K562 (cell line): ENCODE measurements at regions not wholly inside any gene's neighbourhood (a gene's known extent, or its start where the extent isn't known, plus 50 kb on each side); places are given as distances from the start of the nearest gene placed in this dataset.

Source experiments
- ATAC-seq: fragments of 200-7000 bp; cut with Tn5 transposase; 3 replicates; pipeline ENCODE4 v1.9.1; 2020; ENCODE audit warnings: moderate library complexity
- BruUV-seq: library from RNA; stranded (reverse); fragments of 400-500 nt; replicated peaks from 2 replicates; lab custom pipeline; 2021; lab: Mats Ljungman, UMichigan
- CTCF ChIA-PET: fragments of 300-600 bp; formaldehyde crosslinking; extraction: SDS; loops from one replicate; lab custom pipeline; 2021; ENCODE audit warnings: low intra/inter-chr PET ratio; lab: Yijun Ruan, JAX
- POLR2A ChIA-PET: fragments of 300-600, 350-650 bp; sonication (Branson Sonifier 250); formaldehyde crosslinking; extraction: SDS; loops from one replicate; lab custom pipeline; 2021; ENCODE audit warnings: antibody characterized with exemption, inconsistent platforms; lab: Yijun Ruan, JAX
- DNase-seq, 4 experiments: peaks; one replicate each; pipeline versions ENCODE4 v3.0.0 to v3.0.0-alpha.2; 2011 to 2018; ENCODE audit warnings: low spot score in 3 of 4, mixed read lengths in 3 of 4; ENCODE audit errors: extremely low read depth in 1 of 4
- FAIRE-seq: peaks from 2 replicates; lab custom pipeline; 2011; peaks lifted over from hg19 to GRCh38; lab: Jason Lieb, UNC
- H2AFZ ChIP-seq: 2 replicates; pipeline ENCODE4 v1.6.0; 2011; ENCODE audit warnings: low read depth, low read length, control low read depth, inconsistent platforms
- H3K27ac ChIP-seq: fragments of 200-600 bp; 3 replicates; pipeline ENCODE4 v1.8.0; 2011; ENCODE audit warnings: low read depth, mild to moderate bottlenecking, control low read depth, inconsistent platforms, low read length, moderate library complexity, mixed read lengths; ENCODE audit errors: extremely low read depth
- H3K27me3 ChIP-seq, 2 experiments: fragments of 300-600 bp in 1 of 2; 2 replicates in 1 of 2; 3 replicates in 1 of 2; pipeline versions ENCODE4 v1.6.0 to v1.8.0; 2011; ENCODE audit warnings: inconsistent platforms in 2 of 2, low read length in 2 of 2, mild to moderate bottlenecking in 1 of 2, mixed read lengths in 1 of 2, moderate library complexity in 1 of 2; ENCODE audit not compliant: control insufficient read depth in 2 of 2, insufficient read depth in 2 of 2
- H3K36me3 ChIP-seq: fragments of 300-600 bp; 3 replicates; pipeline ENCODE4 v1.8.0; 2011; ENCODE audit warnings: mild to moderate bottlenecking, low read length, inconsistent platforms; ENCODE audit not compliant: control insufficient read depth, insufficient read depth
- H3K4me1 ChIP-seq, 2 experiments: fragments of 200-600 bp in 1 of 2; replicated peaks in 1 of 2; 2 replicates in 1 of 2; 3 replicates in 1 of 2; pipeline versions ENCODE4 v1.5.1 to v1.8.0; 2011; ENCODE audit warnings: inconsistent platforms in 2 of 2, low read length in 2 of 2, mild to moderate bottlenecking in 1 of 2, mixed read lengths in 1 of 2, moderate library complexity in 1 of 2; ENCODE audit not compliant: control insufficient read depth in 2 of 2, insufficient read depth in 2 of 2
- H3K4me2 ChIP-seq: 2 replicates; pipeline ENCODE4 v1.6.1; 2011; ENCODE audit warnings: low read length, control low read depth, inconsistent platforms, mixed read lengths; ENCODE audit not compliant: insufficient read depth
- H3K4me3 ChIP-seq: fragments of 200-600 bp; sonication (generic), shearing (Covaris generic); 2 replicates; pipeline ENCODE4 v1.5.1; 2016; ENCODE audit warnings: control low read depth, inconsistent platforms
- H3K79me2 ChIP-seq: fragments of 200-600 bp; 3 replicates; pipeline ENCODE4 v1.8.0; 2011; ENCODE audit warnings: low read length, inconsistent platforms; ENCODE audit not compliant: control insufficient read depth, insufficient read depth
- H3K9ac ChIP-seq, 2 experiments: 2 replicates each; pipeline versions ENCODE4 v1.6.0 to v1.6.1; 2011; ENCODE audit warnings: low read depth in 2 of 2, low read length in 2 of 2, control low read depth in 1 of 2, inconsistent platforms in 1 of 2, mild to moderate bottlenecking in 1 of 2, mixed read lengths in 1 of 2; ENCODE audit not compliant: insufficient read depth in 1 of 2
- H3K9me1 ChIP-seq: one replicate; pipeline ENCODE4 v1.6.0; 2011; ENCODE audit warnings: inconsistent platforms, mild to moderate bottlenecking, low read length, moderate library complexity; ENCODE audit not compliant: control insufficient read depth, insufficient read depth
- H3K9me3 ChIP-seq: replicated peaks from 2 replicates; pipeline ENCODE4 v1.5.1; 2011; ENCODE audit warnings: low read depth, low read length, inconsistent platforms; ENCODE audit not compliant: control insufficient read depth, insufficient read depth
- H4K20me1 ChIP-seq: replicated peaks from 2 replicates; pipeline ENCODE4 v1.6.1; 2011; ENCODE audit warnings: low read length, inconsistent platforms, mixed read lengths; ENCODE audit not compliant: control insufficient read depth, insufficient read depth
- BCOR ChIP-seq: fragments of 450-650 bp; IDR thresholded peaks from 2 replicates; pipeline ENCODE4 v1.6.1; 2016
- E2F1 ChIP-seq: sonication (generic); formaldehyde crosslinking; IDR thresholded peaks from 2 replicates; pipeline ENCODE4 v1.8.1; 2023; ENCODE audit warnings: mild to moderate bottlenecking, missing genetic modification reagents, moderate library complexity
- E2F6 ChIP-seq, 2 experiments: IDR thresholded peaks; 2 replicates each; pipeline ENCODE4 v1.6.1; 2011; ENCODE audit warnings: borderline replicate concordance in 1 of 2, control low read depth in 1 of 2, low read depth in 1 of 2, low read length in 1 of 2, mild to moderate bottlenecking in 1 of 2, mixed read lengths in 1 of 2, moderate library complexity in 1 of 2; ENCODE audit not compliant: insufficient read depth in 1 of 2, insufficient read length in 1 of 2, poor library complexity in 1 of 2, severe bottlenecking in 1 of 2; ENCODE audit errors: extremely low read depth in 1 of 2
- HDAC3 ChIP-seq: fragments of 450-650 bp; IDR thresholded peaks from 2 replicates; pipeline ENCODE4 v1.6.1; 2018; ENCODE audit warnings: borderline replicate concordance, mild to moderate bottlenecking, moderate library complexity; ENCODE audit not compliant: partially characterized antibody
- HLTF ChIP-seq: fragments of 450-650 bp; IDR thresholded peaks from 2 replicates; pipeline ENCODE4 v1.6.1; 2016
- HMG20A ChIP-seq: fragments of 450-650 bp; formaldehyde crosslinking; conservative IDR thresholded peaks from 2 replicates; pipeline ENCODE4 v1.4.0; 2020; ENCODE audit warnings: mild to moderate bottlenecking, mixed read lengths
- KAT8 ChIP-seq: fragments of 450-650 bp; IDR thresholded peaks from 2 replicates; pipeline ENCODE4 v1.6.1; 2016; ENCODE audit warnings: low read depth, mild to moderate bottlenecking
- KLF16 ChIP-seq: IDR thresholded peaks from 2 replicates; pipeline ENCODE4 v1.6.1; 2016; ENCODE audit warnings: antibody characterized with exemption
- PPARD ChIP-seq: fragments of 250-450 bp; sonication (Bioruptor Pico); IDR thresholded peaks from 2 replicates; pipeline ENCODE4 v1.8.0; 2022; ENCODE audit warnings: inconsistent platforms, mild to moderate bottlenecking, moderate library complexity
- RBM25 ChIP-seq: fragments of 200-400 bp; formaldehyde crosslinking; IDR thresholded peaks from 2 replicates; pipeline ENCODE4 v1.6.1; 2018; ENCODE audit warnings: low read length, low read depth, moderate library complexity; ENCODE audit not compliant: severe bottlenecking
- SNIP1 ChIP-seq: fragments of 450-650 bp; IDR thresholded peaks from 2 replicates; pipeline ENCODE4 v1.7.1; 2017; ENCODE audit warnings: low read depth, mild to moderate bottlenecking
- SRSF1 ChIP-seq: fragments of 200-400 bp; formaldehyde crosslinking; IDR thresholded peaks from 2 replicates; pipeline ENCODE4 v1.6.1; 2017; ENCODE audit warnings: mild to moderate bottlenecking, low read depth, low read length, moderate library complexity
- TFAP4 ChIP-seq: sonication (generic); formaldehyde crosslinking; IDR thresholded peaks from 2 replicates; pipeline ENCODE4 v1.8.0; 2022; ENCODE audit warnings: missing genetic modification reagents, mild to moderate bottlenecking, moderate library complexity, borderline replicate concordance
- ZNF121 ChIP-seq: sonication (generic); formaldehyde crosslinking; conservative IDR thresholded peaks from 2 replicates; pipeline ENCODE4 v1.8.0; 2022; ENCODE audit warnings: missing genetic modification reagents
- ZNF263 ChIP-seq: sonication (generic); formaldehyde crosslinking; IDR thresholded peaks from 2 replicates; pipeline ENCODE4 v1.8.0; 2022; ENCODE audit warnings: mild to moderate bottlenecking, missing genetic modification reagents, borderline replicate concordance
- ZNF398 ChIP-seq: fragments of 250-450 bp; sonication (Bioruptor Pico); IDR thresholded peaks from 2 replicates; pipeline ENCODE4 v1.8.0; 2021; ENCODE audit warnings: moderate library complexity, mild to moderate bottlenecking, inconsistent platforms
- ZNF512 ChIP-seq: IDR thresholded peaks from 2 replicates; pipeline ENCODE4 v1.6.1; 2016; ENCODE audit warnings: missing genetic modification characterization, missing compliant biosample characterization
- WGBS: fragments of 100-300 bp; shearing (Covaris generic); methylation state at CpG from one replicate; pipeline ENCODE4 v1.1.6; 2016; ENCODE audit warnings: low coverage, mixed read lengths; ENCODE audit not compliant: insufficient coverage; ENCODE audit errors: missing lambda C conversion rate; 5-methylcytosine and 5-hydroxymethylcytosine counted together
- in situ Hi-C: fragments of 300-500 bp; cut with MboI; formaldehyde crosslinking; loops from 4 replicates; pipeline ENCODE4 v1.15.0; 2018; ENCODE audit warnings: inconsistent platforms, mixed read lengths
- intact Hi-C: fragments of 100-400 bp; cut with micrococcal nuclease; formaldehyde crosslinking; loops from 2 replicates; pipeline ENCODE4 v1.14.2; 2022

GRCh38 chr16:85532147-85532546, 81.0 kb upstream of the GSE1 start:
- 88% methylated on average over 6 of the region's 6 CpGs for WGBS
- intact Hi-C loops, result no loop called here
- Histone ChIP-seq H3K4me3 (no peak overlapping the region), H3K9ac (no peak overlapping the region; a peak in 1 of 4 replicates), H3K27me3 (no peaks in the 10 kb centered on the region), H3K9me1 (peaks cover 7% of the 10 kb centered on the region), H3K4me2 (no peak overlapping the region), H2AFZ (no peak overlapping the region), H3K36me3 (peaks cover 3% of the 10 kb centered on the region; the same call in 1 of the 3 replicates), H4K20me1 (no peaks in the 10 kb centered on the region), H3K79me2 (peaks cover 57% of the 10 kb centered on the region), H3K27ac (no peak overlapping the region), H3K4me1 (peaks cover 72 to 85% of the 10 kb centered on the region in 2 experiments), H3K9me3 (no peaks in the 10 kb centered on the region)
- CTCF ChIA-PET, result no interaction called here
- POLR2A ChIA-PET, result interaction anchor here (0.6 to 7.8 kb wide), 3 partner anchors 20 to 1540 kb away, joined by 3 to 72 read pairs (median 3); no protein-coding TSS in a partner anchor
- BruUV-seq, result no TSS peak
- DNase-seq, result no peak
- in situ Hi-C loops, result no loop called here
- no peak for FAIRE-seq
- ATAC-seq, result no peak
- TF ChIP-seq ZNF263 (no peak), KLF16 (no peak), ZNF121 (CRISPR knock-in tag) (peak; percentile 33; the same call in 1 of the 2 replicates), ZNF398 (no peak), TFAP4 (no peak), E2F6 (IDR thresholded peaks at IDR 0.05; ENCODE audit: borderline replicate concordance in 1 of 2, extremely low read depth in 1 of 2, insufficient read depth in 1 of 2, insufficient read length in 1 of 2, low read depth in 1 of 2, low read length in 1 of 2, poor library complexity in 1 of 2, severe bottlenecking in 1 of 2) (no peak), ZNF512 (tag) (no peak), RBM25 (peak; percentile 26), BCOR (peak; percentile 58; the same call in 1 of the 2 replicates), HDAC3 (no peak), E2F1 (CRISPR knock-in tag) (no peak), PPARD (CRISPR knock-in tag) (no peak), HMG20A (no peak), KAT8 (no peak), HLTF (no peak), SNIP1 (no peak), SRSF1 (no peak)
